Mucosa of stomach (tissue), 1 donor: ENCODE measurements at regions not wholly inside any gene's neighbourhood (a gene's known extent, or its start where the extent isn't known, plus 50 kb on each side); places are given as distances from the start of the nearest gene placed in this dataset.

Experiments used
- H3K27me3 ChIP-seq: one replicate; pipeline ENCODE4 v1.7.0; 2013; ENCODE audit warnings: mild to moderate bottlenecking, low read length; ENCODE audit not compliant: control insufficient read depth, insufficient read depth
- H3K36me3 ChIP-seq: one replicate; pipeline ENCODE4 v1.7.0; 2013; ENCODE audit warnings: low read length; ENCODE audit not compliant: control insufficient read depth, insufficient read depth
- H3K4me1 ChIP-seq: one replicate; pipeline ENCODE4 v1.7.0; 2013; ENCODE audit warnings: mild to moderate bottlenecking, low read length; ENCODE audit not compliant: control insufficient read depth, insufficient read depth
- H3K4me3 ChIP-seq: one replicate; pipeline ENCODE4 v1.7.0; 2013; ENCODE audit warnings: low read length
- H3K9ac ChIP-seq: one replicate; pipeline ENCODE4 v1.7.0; 2013; ENCODE audit warnings: mild to moderate bottlenecking, low read length, moderate library complexity
- H3K9me3 ChIP-seq: one replicate; pipeline ENCODE4 v1.7.0; 2013; ENCODE audit warnings: mild to moderate bottlenecking, low read length, moderate library complexity; ENCODE audit not compliant: control insufficient read depth
- donor health status: Pancreatic carcinoma.

DNA sequence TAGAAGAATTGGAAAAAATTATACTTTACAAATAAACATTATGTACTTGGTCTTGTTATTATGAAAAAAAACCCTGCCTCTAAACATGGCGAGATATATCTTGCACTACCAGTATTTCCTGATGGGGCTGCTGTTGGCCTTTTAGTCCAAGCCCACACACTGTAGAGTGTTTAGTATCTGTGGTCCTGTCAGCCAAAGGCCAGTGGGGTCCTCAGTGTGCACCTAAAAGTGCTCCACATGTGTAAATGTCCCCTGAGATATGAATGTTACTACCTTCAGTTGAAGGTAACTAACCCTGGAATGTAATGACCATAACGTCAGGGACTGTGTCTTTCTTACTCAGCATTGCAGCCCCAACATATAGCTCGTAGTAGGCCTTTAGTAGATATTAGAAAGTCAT lies 71.1 kb upstream of the HK2 start:
- no peaks in the 10 kb centered on the region for H3K4me1 ChIP-seq
- H3K27me3 ChIP-seq, result no peaks in the 10 kb centered on the region
- no peaks in the 10 kb centered on the region for H3K9me3 ChIP-seq
- H3K4me3 ChIP-seq, result no peak overlapping the region
- no peak overlapping the region for H3K9ac ChIP-seq
- H3K36me3 ChIP-seq, result no peaks in the 10 kb centered on the region

- H3K9me3 ChIP-seq, result no peaks in the 10 kb centered on the region
- no peaks in the 10 kb centered on the region for H3K27me3 ChIP-seq
- no peaks in the 10 kb centered on the region for H3K4me1 ChIP-seq
- H3K9ac ChIP-seq, result no peak overlapping the region
- H3K4me3 ChIP-seq, result no peak overlapping the region
- H3K36me3 ChIP-seq, result no peaks in the 10 kb centered on the region
Observed at GRCh38 chr2:74763962-74764428, 69.9 kb upstream of the HK2 start.

GRCh38 chr2:74764429-74765272 lies 69.3 kb upstream of the HK2 start:
- Histone ChIP-seq H3K4me3 (no peak overlapping the region), H3K9me3 (no peaks in the 10 kb centered on the region), H3K27me3 (no peaks in the 10 kb centered on the region), H3K4me1 (no peaks in the 10 kb centered on the region), H3K36me3 (no peaks in the 10 kb centered on the region), H3K9ac (no peak overlapping the region)

DNA sequence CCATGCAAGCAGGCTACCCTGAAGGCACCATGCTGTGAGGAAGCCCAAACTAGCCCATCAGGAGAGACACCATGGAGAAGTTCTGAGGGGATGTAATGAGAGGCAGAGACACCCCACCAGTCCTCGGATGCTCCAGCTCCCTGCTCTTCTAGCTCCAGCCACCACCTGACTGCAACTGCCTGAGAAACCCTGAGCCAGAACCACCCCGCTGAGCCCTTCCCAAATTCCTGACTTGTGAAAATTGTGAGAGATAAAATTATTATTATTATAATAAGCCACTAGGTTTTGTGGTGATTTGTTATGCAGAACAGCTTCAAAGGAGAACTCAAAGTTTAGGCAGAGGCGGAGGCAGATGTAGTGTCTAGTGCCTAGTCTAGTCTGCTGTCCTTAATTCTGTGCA lies 67.1 kb upstream of the HK2 start:
- Histone ChIP-seq H3K4me1 (no peaks in the 10 kb centered on the region), H3K27me3 (no peaks in the 10 kb centered on the region), H3K9me3 (no peaks in the 10 kb centered on the region), H3K36me3 (no peaks in the 10 kb centered on the region), H3K9ac (no peak overlapping the region), H3K4me3 (no peak overlapping the region)

DNA sequence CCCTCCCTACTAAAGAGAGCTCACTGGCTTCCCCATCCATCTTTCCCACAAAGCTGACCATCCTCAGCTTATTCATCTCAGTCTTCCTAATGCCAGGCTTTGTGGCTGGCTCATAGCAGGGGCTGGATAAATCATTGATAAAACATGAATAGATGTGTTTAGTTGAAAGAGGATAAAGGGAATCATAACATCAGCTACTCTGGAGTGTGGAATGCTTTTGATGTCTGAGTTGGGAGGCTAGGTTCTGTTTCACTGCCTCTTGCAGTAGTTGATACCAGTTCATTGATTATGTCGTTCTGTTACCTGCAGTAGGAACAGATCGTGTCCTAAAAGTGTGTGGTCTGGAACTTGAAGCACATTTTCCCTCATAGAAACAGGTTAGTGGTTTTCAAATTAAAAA lies 66.3 kb upstream of the HK2 start:
- no peak overlapping the region for H3K4me3 ChIP-seq
- no peaks in the 10 kb centered on the region for H3K4me1 ChIP-seq
- H3K27me3 ChIP-seq, result no peaks in the 10 kb centered on the region
- no peaks in the 10 kb centered on the region for H3K36me3 ChIP-seq
- H3K9ac ChIP-seq, result no peak overlapping the region
- H3K9me3 ChIP-seq, result no peaks in the 10 kb centered on the region

DNA sequence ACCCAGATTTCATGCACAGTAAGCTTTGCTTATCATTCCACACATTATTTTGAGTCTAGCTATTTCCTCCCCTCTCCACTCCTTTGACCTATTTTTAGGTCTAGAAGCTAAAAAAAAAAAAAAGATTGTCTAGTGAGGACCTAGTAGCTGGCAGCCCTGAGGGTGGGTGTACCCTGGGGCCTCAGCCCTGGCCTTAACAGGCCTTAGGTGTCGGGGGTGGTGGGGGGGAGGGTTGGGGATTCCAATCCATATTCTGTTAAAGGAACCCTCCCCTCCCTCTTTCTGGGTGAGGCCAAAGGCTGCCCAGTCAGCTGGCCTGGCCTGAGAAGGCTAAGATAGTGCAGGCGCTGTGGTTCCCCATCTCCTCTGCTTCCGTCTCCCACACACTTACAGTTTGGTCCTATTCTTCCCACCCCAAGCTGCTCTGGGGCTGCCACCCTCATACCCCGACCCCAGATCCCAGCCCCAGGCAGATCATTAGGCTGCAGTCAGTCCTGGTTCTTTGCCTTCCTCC lies 65.5 kb upstream of the HK2 start:
- no peaks in the 10 kb centered on the region for H3K36me3 ChIP-seq
- no peaks in the 10 kb centered on the region for H3K27me3 ChIP-seq
- H3K9ac ChIP-seq, result no peak overlapping the region
- H3K9me3 ChIP-seq, result no peaks in the 10 kb centered on the region
- no peaks in the 10 kb centered on the region for H3K4me1 ChIP-seq
- no peak overlapping the region for H3K4me3 ChIP-seq

DNA sequence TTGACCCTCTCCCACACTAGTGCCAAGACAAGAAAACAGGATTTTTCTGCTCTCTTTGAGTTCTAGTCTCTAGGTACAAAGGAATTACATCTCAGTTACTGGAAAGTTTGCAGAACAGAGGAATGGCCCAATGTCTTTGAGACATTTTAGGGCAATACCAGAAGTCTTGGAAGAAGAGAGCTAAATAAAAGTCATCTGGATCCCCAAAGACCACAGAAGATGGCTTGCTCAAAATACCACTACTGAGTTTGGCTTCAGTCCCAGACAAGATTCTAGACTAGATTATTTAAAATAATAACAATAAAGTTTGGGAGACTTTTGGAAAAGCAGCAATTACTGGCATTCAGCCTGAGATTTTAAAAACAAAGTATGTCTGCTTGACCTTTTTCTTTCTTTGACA lies 61.9 kb upstream of the HK2 start:
- Histone ChIP-seq H3K9ac (no peak overlapping the region), H3K4me1 (no peaks in the 10 kb centered on the region), H3K4me3 (no peak overlapping the region), H3K36me3 (no peaks in the 10 kb centered on the region), H3K27me3 (no peaks in the 10 kb centered on the region), H3K9me3 (no peaks in the 10 kb centered on the region)

DNA sequence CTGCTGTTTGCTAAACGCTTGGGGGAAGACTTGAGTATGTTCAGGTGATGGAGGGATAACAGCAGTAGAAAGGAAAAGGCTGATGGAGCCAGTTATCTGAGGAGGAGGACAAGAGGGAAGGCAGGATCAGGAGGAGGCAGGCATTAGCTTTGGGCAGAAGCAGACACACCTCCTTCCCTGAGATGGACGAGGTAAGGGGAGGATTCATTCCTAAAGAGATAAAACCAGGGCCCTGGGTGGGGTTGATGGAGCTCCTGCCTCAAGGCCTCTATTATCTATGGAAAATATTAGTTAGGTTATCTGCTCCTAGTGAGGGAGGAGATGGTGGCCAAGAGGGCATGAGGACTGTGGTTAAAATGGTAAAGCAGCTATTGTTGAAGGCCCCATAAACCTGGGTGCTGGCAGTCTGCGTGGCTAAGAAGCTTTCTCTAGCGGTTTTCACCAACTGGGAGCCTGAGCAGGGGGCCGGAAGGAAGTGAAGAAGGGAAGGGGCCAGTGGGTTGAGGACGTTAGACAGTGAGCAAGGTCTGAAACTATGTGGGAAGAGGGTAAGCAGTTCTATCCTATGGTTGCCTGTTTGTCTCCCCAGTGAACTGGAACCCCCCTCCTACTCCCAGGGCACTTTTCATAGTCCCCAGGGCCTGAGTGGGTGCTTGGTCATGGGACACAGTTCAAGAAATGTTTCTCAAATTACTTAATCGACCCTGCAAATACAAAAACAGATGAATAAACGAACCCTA lies 56.6 kb upstream of the HK2 start:
- Histone ChIP-seq H3K4me3 (no peak overlapping the region), H3K9ac (no peak overlapping the region), H3K36me3 (no peaks in the 10 kb centered on the region), H3K9me3 (no peaks in the 10 kb centered on the region), H3K4me1 (peaks cover 14% of the 10 kb centered on the region), H3K27me3 (no peaks in the 10 kb centered on the region)

- H3K4me1 ChIP-seq, result peaks cover 14% of the 10 kb centered on the region
- no peaks in the 10 kb centered on the region for H3K36me3 ChIP-seq
- H3K9me3 ChIP-seq, result no peaks in the 10 kb centered on the region
- no peak overlapping the region for H3K4me3 ChIP-seq
- H3K27me3 ChIP-seq, result no peaks in the 10 kb centered on the region
- H3K9ac ChIP-seq, result no peak overlapping the region
Observed at GRCh38 chr2:74778381-74779264, 55.3 kb upstream of the HK2 start.

- no peaks in the 10 kb centered on the region for H3K36me3 ChIP-seq
Observed at GRCh38 chr2:74779265-74779558, 54.7 kb upstream of the HK2 start.

DNA sequence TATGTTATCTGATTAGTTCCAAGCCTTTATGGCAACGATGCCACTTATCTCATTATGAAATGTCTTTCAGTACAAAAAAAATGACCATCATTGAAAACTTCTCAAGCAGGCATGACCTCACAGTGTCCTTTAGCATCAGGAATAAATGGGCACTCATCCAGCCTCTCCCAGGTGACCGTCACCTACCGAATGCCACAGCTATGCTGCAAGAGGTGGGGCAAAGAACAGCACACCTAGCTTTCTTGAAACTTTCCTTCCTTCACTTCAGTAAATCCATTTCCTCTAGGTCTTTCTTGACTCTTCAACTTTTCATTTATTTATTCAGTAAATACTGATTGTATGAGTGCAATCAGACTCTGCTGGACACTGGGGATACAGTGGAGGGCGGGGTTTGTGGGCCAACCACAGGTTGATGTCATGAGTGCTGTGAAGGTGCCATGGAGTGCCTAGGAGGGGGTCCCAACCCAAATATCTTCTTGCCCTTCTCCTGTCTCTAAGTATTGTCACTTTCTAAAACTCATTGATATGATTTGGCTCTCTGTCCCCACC lies 54.3 kb upstream of the HK2 start:
- Histone ChIP-seq H3K4me1 (peaks cover 14% of the 10 kb centered on the region), H3K27me3 (no peaks in the 10 kb centered on the region), H3K36me3 (no peaks in the 10 kb centered on the region), H3K9ac (no peak overlapping the region), H3K4me3 (no peak overlapping the region), H3K9me3 (no peaks in the 10 kb centered on the region)

More at GRCh38 chr2:74779265-74779558, 54.7 kb upstream of the HK2 start:
- H3K9ac ChIP-seq, result no peak overlapping the region
- H3K4me3 ChIP-seq, result no peak overlapping the region
- H3K4me1 ChIP-seq, result peaks cover 14% of the 10 kb centered on the region
- no peaks in the 10 kb centered on the region for H3K9me3 ChIP-seq
- no peaks in the 10 kb centered on the region for H3K27me3 ChIP-seq
